SK-MEL-5 (cell line): ENCODE measurements at regions not wholly inside any gene's neighbourhood (a gene's known extent, or its start where the extent isn't known, plus 50 kb on each side); places are given as distances from the start of the nearest gene placed in this dataset.
"Not testable (repeated sequence)": the region's sequence is repeated elsewhere in the genome, so short reads cannot be mapped to it uniquely, and the experiment has no call there.

ENCODE experiments used
- DNase-seq: peaks from one replicate; pipeline ENCODE4 v3.0.0-alpha.2; 2016; ENCODE audit warnings: low read depth, low spot score
- in situ Hi-C: cut with HindIII; loops from 2 replicates; pipeline ENCODE4 v1.10.0; 2016; ENCODE audit warnings: low sequenced_read_pairs, high pct_unique_total_duplicates, low pct_unique_long_range_greater_than_20kb

DNA sequence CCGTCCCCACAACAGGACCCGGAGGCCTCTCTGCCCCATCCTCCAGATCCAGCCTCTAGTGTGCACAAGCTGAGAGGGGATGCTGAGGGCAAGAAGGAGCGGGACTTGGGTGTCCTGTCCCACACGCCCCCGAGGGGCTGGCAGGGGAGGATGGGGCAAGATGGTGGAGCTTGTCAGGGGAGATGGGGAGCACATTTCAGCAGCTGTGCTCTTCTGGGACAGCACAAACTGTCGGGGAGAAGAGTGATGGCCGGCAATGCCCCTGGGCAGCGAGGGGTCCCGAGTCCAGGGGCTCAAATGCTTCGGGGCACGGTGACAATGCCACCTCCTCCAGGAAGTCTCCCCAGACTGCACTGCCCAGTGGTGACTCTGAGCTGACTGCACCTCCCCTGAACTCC is 134.5 kb downstream of the FAM53A start:
- in situ Hi-C loops, result no loop called here
- DNase-seq, result no peak

GRCh38 chr4:1548827-1549637 is 135.1 kb downstream of the FAM53A start:
- in situ Hi-C loops, result not testable (repeated sequence)
- peak; percentile 37 for DNase-seq

DNA sequence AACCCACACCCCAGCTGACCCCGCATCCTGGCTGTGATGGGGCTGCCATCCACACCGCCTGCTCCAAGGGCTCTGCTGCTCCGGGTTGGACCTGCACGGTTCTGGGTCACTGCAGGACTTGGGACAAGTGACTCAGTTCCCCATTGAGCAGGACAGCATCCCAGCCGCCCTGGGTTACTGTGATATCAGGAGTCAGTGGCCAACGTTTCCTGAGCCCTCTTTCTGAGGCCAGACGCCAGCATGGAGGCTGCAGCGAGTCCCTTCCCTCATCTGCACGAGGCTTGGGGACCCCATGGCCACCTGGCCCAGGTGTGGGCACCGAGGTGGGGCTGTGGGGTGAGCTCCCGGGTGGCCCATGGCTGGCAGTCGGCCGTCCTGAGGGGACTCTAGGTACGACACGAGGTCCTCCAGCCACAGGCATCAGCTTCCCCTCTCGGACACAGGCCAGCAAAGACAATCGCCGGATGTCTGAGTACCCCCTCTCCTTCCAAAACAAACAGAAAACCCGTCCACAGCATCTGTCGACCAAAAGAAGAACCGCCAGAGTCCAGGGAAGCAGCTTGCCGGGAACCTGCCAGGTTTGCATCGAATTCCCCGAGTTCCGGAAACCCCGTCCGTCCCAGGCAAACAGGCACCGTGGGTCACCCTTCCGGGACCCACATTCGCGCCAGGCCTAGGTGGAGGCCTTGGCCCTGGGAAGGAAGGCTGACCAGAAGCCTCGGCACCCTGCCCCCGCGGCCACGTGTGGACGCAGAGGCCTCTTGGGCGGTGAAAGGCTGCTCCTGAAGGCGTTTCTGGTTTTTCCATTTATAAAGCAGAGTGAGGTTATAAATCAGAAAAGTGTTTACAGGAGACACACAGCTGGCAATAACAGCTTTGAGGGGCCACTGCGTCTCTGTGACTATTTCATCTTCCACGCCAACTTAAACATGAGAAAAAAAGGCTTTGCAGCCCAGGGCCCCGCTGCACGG is 136.0 kb downstream of the FAM53A start:
- in situ Hi-C loops, result no loop called here
- no peak for DNase-seq

DNA sequence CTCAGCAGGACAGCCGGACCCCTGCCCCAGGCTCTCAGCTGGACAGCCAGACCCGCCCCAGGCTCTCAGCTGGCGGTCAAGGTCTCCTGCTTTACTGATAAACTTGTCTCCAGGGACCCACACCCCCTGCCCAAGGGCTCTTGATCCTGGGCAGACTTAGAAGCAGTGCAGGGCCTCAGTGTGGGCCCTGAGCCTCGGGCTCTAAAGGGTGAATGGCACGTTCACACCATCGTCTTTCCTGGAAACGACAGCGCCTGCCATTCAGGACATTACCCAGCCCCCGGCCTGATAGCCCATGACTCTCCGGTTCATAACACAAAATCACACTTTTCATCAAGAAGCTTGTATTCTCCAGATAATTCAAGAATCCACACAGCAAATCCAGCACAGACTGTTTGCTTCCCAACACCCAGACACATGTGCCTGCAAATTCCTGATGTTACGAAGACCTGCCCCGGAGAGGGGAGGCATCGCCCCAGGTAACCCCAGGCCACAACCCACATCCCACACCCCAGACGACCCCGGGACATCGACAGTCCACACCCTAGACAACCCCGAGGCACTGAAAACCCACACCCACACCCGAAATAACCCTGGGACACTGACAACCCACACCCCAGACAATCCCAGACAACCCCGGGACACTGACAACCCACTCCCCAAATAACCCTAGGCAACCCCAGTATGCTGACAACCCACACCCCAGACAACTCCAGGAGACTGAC is 136.8 kb downstream of the FAM53A start:
- in situ Hi-C loops, result no loop called here
- no peak for DNase-seq

- in situ Hi-C loops, result no loop called here
- DNase-seq, result no peak
These were observed 138.6 kb upstream of the NKX1-1 start for GRCh38 chr4:1544861-1545281.

GRCh38 chr4:1544435-1544834 is 138.2 kb upstream of the NKX1-1 start:
- DNase-seq, in situ Hi-C loops: not testable (repeated sequence)

DNA sequence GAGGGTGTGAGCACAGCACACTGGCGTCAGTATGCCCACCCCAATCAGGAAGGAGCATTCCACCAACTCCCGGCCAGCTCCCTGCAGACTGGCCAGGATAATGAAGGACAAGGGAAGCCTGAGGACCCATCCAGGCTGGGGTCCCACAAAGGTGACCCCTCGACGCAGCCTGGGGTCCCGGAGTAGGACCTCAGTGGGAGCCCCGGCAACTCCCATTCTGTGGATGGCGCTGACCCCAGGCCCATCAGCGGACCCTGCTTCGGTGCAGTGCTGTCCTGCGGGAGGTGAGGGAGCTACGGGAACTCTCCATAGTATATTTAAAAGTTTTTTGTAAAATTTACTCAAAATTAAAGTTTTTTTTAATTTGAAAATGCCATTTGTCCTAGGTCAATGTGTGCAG is 137.7 kb upstream of the NKX1-1 start:
- in situ Hi-C loops, result no loop called here

GRCh38 chr4:1543561-1543960 is 137.3 kb upstream of the NKX1-1 start:
- in situ Hi-C loops, result no loop called here
- DNase-seq, result no peak

More for the DNA sequence above, 137.7 kb upstream of the NKX1-1 start:
- DNase-seq, result no peak

GRCh38 chr4:1542516-1543320 is 136.5 kb upstream of the NKX1-1 start:
- DNase-seq, result no peak
- in situ Hi-C loops, result no loop called here

GRCh38 chr4:1542226-1542490 is 135.9 kb upstream of the NKX1-1 start:
- in situ Hi-C loops, result no loop called here
- no peak for DNase-seq

GRCh38 chr4:1541449-1542225 is 135.4 kb upstream of the NKX1-1 start:
- DNase-seq, result no peak
- in situ Hi-C loops, result no loop called here

GRCh38 chr4:1540601-1541375 is 134.5 kb upstream of the NKX1-1 start:
- in situ Hi-C loops, result no loop called here
- no peak for DNase-seq

GRCh38 chr4:1539859-1540600 is 133.8 kb upstream of the NKX1-1 start:
- no peak for DNase-seq
- in situ Hi-C loops, result no loop called here

GRCh38 chr4:1538941-1539772 is 132.9 kb upstream of the NKX1-1 start:
- in situ Hi-C loops, result no loop called here
- no peak for DNase-seq

DNA sequence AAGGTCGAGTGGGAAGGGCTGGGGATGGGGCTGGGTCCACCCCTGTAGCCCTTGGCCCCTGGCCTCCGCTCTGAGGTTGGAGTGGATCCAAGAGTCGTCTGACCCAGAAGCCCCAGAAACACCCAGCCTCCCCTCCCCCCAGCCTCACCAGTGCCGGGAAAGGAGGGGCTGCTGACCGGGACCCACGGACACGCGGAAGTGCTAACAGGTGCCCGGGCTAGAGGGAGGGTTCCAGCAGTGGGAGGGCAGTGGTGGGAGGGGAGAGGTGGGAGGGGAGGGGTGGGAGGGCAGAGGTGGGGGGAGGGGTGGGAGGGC is 131.8 kb upstream of the NKX1-1 start:
- no peak for DNase-seq
- in situ Hi-C loops, result no loop called here
